DND-41 (cell line): ENCODE measurements at regions not wholly inside any gene's neighbourhood (a gene's known extent, or its start where the extent isn't known, plus 50 kb on each side); places are given as distances from the start of the nearest gene placed in this dataset.

Experiments used
- EZH2 ChIP-seq: IDR thresholded peaks from 3 replicates; pipeline ENCODE4 v1.6.1; 2012; ENCODE audit warnings: borderline replicate concordance, low read depth, mild to moderate bottlenecking, moderate library complexity, low read length, inconsistent platforms; ENCODE audit not compliant: severe bottlenecking
- TF ChIP-seq, protein P1 (sequence below): IDR thresholded peaks from 2 replicates; pipeline ENCODE4 v1.5.1; 2012; ENCODE audit warnings: borderline replicate concordance, low read length, moderate library complexity, mild to moderate bottlenecking; ENCODE audit not compliant: poor library complexity, severe bottlenecking; ENCODE audit errors: extremely low read depth

DNA sequence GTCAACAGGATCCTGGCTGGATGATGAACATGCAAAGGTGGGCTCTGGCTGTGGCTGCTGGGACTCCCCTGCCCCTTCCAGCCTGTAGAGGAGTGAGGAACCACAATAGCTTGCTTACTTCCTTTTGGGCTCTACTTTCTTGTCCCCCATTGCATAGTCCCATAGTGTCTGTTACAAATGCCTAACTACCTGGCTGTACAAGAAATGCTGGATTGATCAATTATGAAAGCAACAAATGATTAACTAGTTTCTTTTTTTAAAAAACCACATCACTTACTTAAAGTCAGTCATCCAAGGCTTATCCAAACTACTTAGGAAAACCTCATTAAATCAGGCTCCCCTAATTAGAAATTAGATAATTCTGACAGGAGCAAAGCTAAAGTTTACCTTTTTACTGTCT, 514.1 kb upstream of the PKN2 start:
- TF ChIP-seq, protein P1, sequence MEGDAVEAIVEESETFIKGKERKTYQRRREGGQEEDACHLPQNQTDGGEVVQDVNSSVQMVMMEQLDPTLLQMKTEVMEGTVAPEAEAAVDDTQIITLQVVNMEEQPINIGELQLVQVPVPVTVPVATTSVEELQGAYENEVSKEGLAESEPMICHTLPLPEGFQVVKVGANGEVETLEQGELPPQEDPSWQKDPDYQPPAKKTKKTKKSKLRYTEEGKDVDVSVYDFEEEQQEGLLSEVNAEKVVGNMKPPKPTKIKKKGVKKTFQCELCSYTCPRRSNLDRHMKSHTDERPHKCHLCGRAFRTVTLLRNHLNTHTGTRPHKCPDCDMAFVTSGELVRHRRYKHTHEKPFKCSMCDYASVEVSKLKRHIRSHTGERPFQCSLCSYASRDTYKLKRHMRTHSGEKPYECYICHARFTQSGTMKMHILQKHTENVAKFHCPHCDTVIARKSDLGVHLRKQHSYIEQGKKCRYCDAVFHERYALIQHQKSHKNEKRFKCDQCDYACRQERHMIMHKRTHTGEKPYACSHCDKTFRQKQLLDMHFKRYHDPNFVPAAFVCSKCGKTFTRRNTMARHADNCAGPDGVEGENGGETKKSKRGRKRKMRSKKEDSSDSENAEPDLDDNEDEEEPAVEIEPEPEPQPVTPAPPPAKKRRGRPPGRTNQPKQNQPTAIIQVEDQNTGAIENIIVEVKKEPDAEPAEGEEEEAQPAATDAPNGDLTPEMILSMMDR: no peak
- no peak for TF ChIP-seq EZH2
